MM.1S (cell line): ENCODE measurements at regions not wholly inside any gene's neighbourhood (a gene's known extent, or its start where the extent isn't known, plus 50 kb on each side); places are given as distances from the start of the nearest gene placed in this dataset.

Experiments used
- DNase-seq: peaks from one replicate; pipeline ENCODE4 v3.0.0-alpha.2; 2015
- H2AFZ ChIP-seq: fragments of 300-600 bp; sonication (generic); 2 replicates; pipeline ENCODE4 v1.6.0; 2016; ENCODE audit warnings: antibody characterized with exemption, low read length
- H3F3A ChIP-seq: fragments of 300-600 bp; sonication (generic); 2 replicates; pipeline ENCODE4 v1.6.1; 2016; ENCODE audit warnings: mild to moderate bottlenecking, antibody characterized with exemption, low read length, moderate library complexity, mixed read lengths; ENCODE audit not compliant: insufficient read depth
- H3K27ac ChIP-seq: fragments of 300-600 bp; sonication (generic); 2 replicates; pipeline ENCODE4 v1.5.1; 2016; ENCODE audit warnings: mild to moderate bottlenecking, low read length
- H3K27me3 ChIP-seq: fragments of 300-600 bp; sonication (generic); replicated peaks from 2 replicates; pipeline ENCODE4 v1.6.0; 2016; ENCODE audit warnings: low read length; ENCODE audit not compliant: insufficient read depth
- H3K36me3 ChIP-seq: fragments of 300-600 bp; sonication (generic); replicated peaks from 2 replicates; pipeline ENCODE4 v1.6.1; 2016; ENCODE audit warnings: mild to moderate bottlenecking, low read length, mixed read lengths; ENCODE audit not compliant: insufficient read depth
- H3K4me1 ChIP-seq: fragments of 300-600 bp; sonication (generic); 2 replicates; pipeline ENCODE4 v1.6.1; 2016; ENCODE audit warnings: low read length, mixed read lengths
- H3K4me2 ChIP-seq: fragments of 300-600 bp; sonication (generic); 2 replicates; pipeline ENCODE4 v1.6.0; 2016; ENCODE audit warnings: low read depth, low read length
- H3K4me3 ChIP-seq: fragments of 300-600 bp; sonication (generic); 2 replicates; pipeline ENCODE4 v1.5.1; 2016; ENCODE audit warnings: low read length, mixed read lengths
- H3K79me2 ChIP-seq: fragments of 300-600 bp; sonication (generic); 2 replicates; pipeline ENCODE4 v1.6.1; 2016; ENCODE audit warnings: mixed run types, low read length, mixed read lengths
- H3K9ac ChIP-seq: fragments of 300-600 bp; sonication (generic); 2 replicates; pipeline ENCODE4 v1.6.1; 2016; ENCODE audit warnings: low read length, mixed read lengths
- H3K9me2 ChIP-seq: fragments of 300-600 bp; sonication (generic); replicated peaks from 2 replicates; pipeline ENCODE4 v1.6.1; 2016; ENCODE audit warnings: mild to moderate bottlenecking, low read length, mixed read lengths; ENCODE audit not compliant: insufficient read depth
- H3K9me3 ChIP-seq: fragments of 300-600 bp; sonication (generic); replicated peaks from 2 replicates; pipeline ENCODE4 v1.6.1; 2016; ENCODE audit warnings: mild to moderate bottlenecking, low read length, mixed read lengths; ENCODE audit not compliant: insufficient read depth
- H4K20me1 ChIP-seq: fragments of 300-600 bp; sonication (generic); 2 replicates; pipeline ENCODE4 v1.6.1; 2016; ENCODE audit warnings: mild to moderate bottlenecking, low read length, moderate library complexity, mixed read lengths; ENCODE audit not compliant: insufficient read depth
- CTCF ChIP-seq: fragments of 300-600 bp; sonication (generic); IDR thresholded peaks from 2 replicates; pipeline ENCODE4 v1.5.1; 2016; ENCODE audit warnings: antibody characterized with exemption, low read length, mixed read lengths
- EZH2 ChIP-seq: fragments of 300-600 bp; sonication (generic); optimal IDR thresholded peaks from 2 replicates; pipeline ENCODE3; 2017; ENCODE audit warnings: low read depth, mild to moderate bottlenecking, antibody characterized with exemption, low read length, mixed read lengths
- EZH2phosphoT487 ChIP-seq: fragments of 300-600 bp; sonication (generic); IDR thresholded peaks from 2 replicates; pipeline ENCODE4 v1.6.1; 2018; ENCODE audit warnings: antibody characterized with exemption, low read length

DNA sequence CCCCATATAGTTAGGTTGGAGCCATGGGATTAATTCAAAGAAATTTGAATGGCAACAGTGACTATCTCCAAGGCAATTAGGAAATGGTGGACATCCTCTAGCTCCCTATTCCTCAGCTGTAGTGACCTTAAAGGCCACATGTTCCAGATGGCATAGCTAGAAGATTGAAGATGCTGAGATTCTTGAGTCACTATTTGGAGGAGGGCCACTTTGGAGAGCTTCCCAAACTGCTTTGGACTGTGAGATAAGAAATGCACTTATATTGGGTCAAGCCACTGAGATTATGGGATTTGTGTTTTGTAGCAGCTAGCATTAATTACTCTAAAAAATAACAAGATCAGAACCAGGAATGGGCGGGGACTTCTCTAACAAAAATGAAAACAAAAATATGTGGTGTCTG is 636.2 kb upstream of the CCNG1 start:
- Histone ChIP-seq H3K9me2 (no peaks in the 10 kb centered on the region), H3K36me3 (no peaks in the 10 kb centered on the region), H3K9me3 (no peaks in the 10 kb centered on the region), H3K79me2 (no peaks in the 10 kb centered on the region), H3F3A (no peaks in the 10 kb centered on the region), H3K4me2 (no peak overlapping the region), H3K4me3 (no peak overlapping the region), H3K9ac (no peak overlapping the region), H3K27me3 (no peaks in the 10 kb centered on the region), H3K4me1 (no peaks in the 10 kb centered on the region), H2AFZ (no peak overlapping the region), H3K27ac (no peak overlapping the region), H4K20me1 (no peaks in the 10 kb centered on the region)
- TF ChIP-seq EZH2phosphoT487 (no peak), CTCF (no peak), EZH2 (no peak)
- no peak for DNase-seq

- H3K27me3 ChIP-seq, result no peaks in the 10 kb centered on the region
- no peaks in the 10 kb centered on the region for H3K9me3 ChIP-seq
- H3K4me3 ChIP-seq, result no peak overlapping the region
- H3K9ac ChIP-seq, result no peak overlapping the region
- no peaks in the 10 kb centered on the region for H3K36me3 ChIP-seq
- H3K79me2 ChIP-seq, result no peaks in the 10 kb centered on the region
- no peaks in the 10 kb centered on the region for H3F3A ChIP-seq
- no peaks in the 10 kb centered on the region for H4K20me1 ChIP-seq
- no peaks in the 10 kb centered on the region for H3K9me2 ChIP-seq
- H2AFZ ChIP-seq, result no peak overlapping the region
- no peaks in the 10 kb centered on the region for H3K4me1 ChIP-seq
- no peak for DNase-seq
- TF ChIP-seq EZH2phosphoT487, result no peak
- TF ChIP-seq EZH2, result no peak
- TF ChIP-seq CTCF, result no peak
- no peak overlapping the region for H3K4me2 ChIP-seq
- no peak overlapping the region for H3K27ac ChIP-seq
These were observed 631.2 kb upstream of the CCNG1 start for GRCh38 chr5:162806195-162806594.

- no peaks in the 10 kb centered on the region for H3K27me3 ChIP-seq
- H3K9ac ChIP-seq, result no peak overlapping the region
- no peaks in the 10 kb centered on the region for H3K9me2 ChIP-seq
- H3K36me3 ChIP-seq, result no peaks in the 10 kb centered on the region
- H3K4me2 ChIP-seq, result no peak overlapping the region
- TF ChIP-seq EZH2phosphoT487, result no peak
- TF ChIP-seq EZH2, result no peak
- no peak for TF ChIP-seq CTCF
- no peaks in the 10 kb centered on the region for H3K79me2 ChIP-seq
- H3K4me3 ChIP-seq, result no peak overlapping the region
- no peak overlapping the region for H3K27ac ChIP-seq
- H2AFZ ChIP-seq, result no peak overlapping the region
- no peaks in the 10 kb centered on the region for H3F3A ChIP-seq
- DNase-seq, result no peak
- H4K20me1 ChIP-seq, result no peaks in the 10 kb centered on the region
- no peaks in the 10 kb centered on the region for H3K4me1 ChIP-seq
- H3K9me3 ChIP-seq, result no peaks in the 10 kb centered on the region
These were observed 626.3 kb upstream of the CCNG1 start for GRCh38 chr5:162811071-162811470.

- Histone ChIP-seq H3K9ac (no peak overlapping the region), H2AFZ (no peak overlapping the region), H3K9me2 (no peaks in the 10 kb centered on the region), H3K4me3 (no peak overlapping the region), H3K79me2 (no peaks in the 10 kb centered on the region), H3K27me3 (no peaks in the 10 kb centered on the region), H3K4me1 (no peaks in the 10 kb centered on the region), H3K4me2 (no peak overlapping the region), H3F3A (no peaks in the 10 kb centered on the region), H3K9me3 (no peaks in the 10 kb centered on the region), H3K36me3 (no peaks in the 10 kb centered on the region), H4K20me1 (no peaks in the 10 kb centered on the region), H3K27ac (no peak overlapping the region)
- no peak for TF ChIP-seq EZH2phosphoT487
- no peak for TF ChIP-seq EZH2
- TF ChIP-seq CTCF, result no peak
- DNase-seq, result no peak
These were observed 620.6 kb upstream of the CCNG1 start for GRCh38 chr5:162816816-162817215.
